CD4-positive, alpha-beta T cell treated with Interleukin-6 for 4 hours (primary cell): ENCODE measurements at regions not wholly inside any gene's neighbourhood (a gene's known extent, or its start where the extent isn't known, plus 50 kb on each side); places are given as distances from the start of the nearest gene placed in this dataset.

ENCODE experiments used
- DNase-seq: peaks from one replicate; pipeline ENCODE4 v3.0.0-alpha.2; 2020; ENCODE audit warnings: mixed read lengths

- DNase-seq, result no peak
These were observed 177.1 kb upstream of the HAAO start for GRCh38 chr2:42969231-42970150.

GRCh38 chr2:42967959-42968674, 175.7 kb upstream of the HAAO start:
- DNase-seq, result no peak

GRCh38 chr2:42965910-42966309, 173.5 kb upstream of the HAAO start:
- DNase-seq, result no peak

- DNase-seq, result no peak
These were observed 172.8 kb upstream of the HAAO start for GRCh38 chr2:42965196-42965595.

- no peak for DNase-seq
These were observed 172.2 kb upstream of the HAAO start for GRCh38 chr2:42964439-42965083.

GRCh38 chr2:42963452-42964068, 171.2 kb upstream of the HAAO start:
- no peak for DNase-seq

- DNase-seq, result peak; percentile 17
These were observed 170.1 kb upstream of the HAAO start for GRCh38 chr2:42962508-42962953.

GRCh38 chr2:42961961-42962360, 169.6 kb upstream of the HAAO start:
- no peak for DNase-seq

- DNase-seq, result no peak
These were observed 169.0 kb upstream of the HAAO start for GRCh38 chr2:42961385-42961811.

GRCh38 chr2:42960842-42961180, 168.4 kb upstream of the HAAO start:
- DNase-seq, result no peak

- no peak for DNase-seq
These were observed 167.8 kb upstream of the HAAO start for GRCh38 chr2:42960002-42960841.

GRCh38 chr2:42959234-42960001, 167.0 kb upstream of the HAAO start:
- no peak for DNase-seq

- DNase-seq, result no peak
These were observed 166.4 kb upstream of the HAAO start for GRCh38 chr2:42958741-42959233.

GRCh38 chr2:42957861-42958301, 165.5 kb upstream of the HAAO start:
- DNase-seq, result no peak

- no peak for DNase-seq
These were observed 164.9 kb upstream of the HAAO start for GRCh38 chr2:42957109-42957860.

- DNase-seq, result no peak
These were observed 162.0 kb upstream of the HAAO start for GRCh38 chr2:42954227-42954962.

- no peak for DNase-seq
These were observed 160.8 kb upstream of the HAAO start for GRCh38 chr2:42953216-42953615.

- no peak for DNase-seq
These were observed 159.0 kb upstream of the HAAO start for GRCh38 chr2:42951263-42951938.

- DNase-seq, result no peak
These were observed 156.7 kb upstream of the HAAO start for GRCh38 chr2:42949125-42949524.
